Ishikawa (cell line): ENCODE measurements at regions not wholly inside any gene's neighbourhood (a gene's known extent, or its start where the extent isn't known, plus 50 kb on each side); places are given as distances from the start of the nearest gene placed in this dataset.

Experiments
- CEBPB ChIP-seq: IDR thresholded peaks from 2 replicates; pipeline ENCODE4 v1.6.1; 2012
- CREB1 ChIP-seq: IDR thresholded peaks from 2 replicates; pipeline ENCODE4 v1.6.1; 2012; ENCODE audit warnings: low read depth
- EGR1 ChIP-seq: IDR thresholded peaks from 2 replicates; pipeline ENCODE4 v1.6.1; 2012
- EP300 ChIP-seq: IDR thresholded peaks from 2 replicates; pipeline ENCODE4 v1.6.1; 2012; ENCODE audit warnings: borderline replicate concordance
- FOXM1 ChIP-seq: IDR thresholded peaks from 2 replicates; pipeline ENCODE4 v1.6.1; 2012; ENCODE audit warnings: low read depth, borderline replicate concordance
- MAX ChIP-seq: IDR thresholded peaks from 2 replicates; pipeline ENCODE4 v1.6.1; 2012
- NFIC ChIP-seq: IDR thresholded peaks from 2 replicates; pipeline ENCODE4 v1.6.1; 2012
- RAD21 ChIP-seq: IDR thresholded peaks from 2 replicates; pipeline ENCODE4 v1.6.1; 2012; ENCODE audit warnings: low read depth
- REST ChIP-seq: IDR thresholded peaks from 2 replicates; pipeline ENCODE4 v1.6.1; 2012; ENCODE audit warnings: low read depth, mild to moderate bottlenecking
- TAF1 ChIP-seq: IDR thresholded peaks from 2 replicates; pipeline ENCODE4 v1.6.1; 2012; ENCODE audit warnings: low read depth, mild to moderate bottlenecking
- TCF12 ChIP-seq: IDR thresholded peaks from 2 replicates; pipeline ENCODE4 v1.6.1; 2012; ENCODE audit warnings: low read depth
- TEAD4 ChIP-seq: IDR thresholded peaks from 2 replicates; pipeline ENCODE4 v1.6.1; 2012
- YY1 ChIP-seq: IDR thresholded peaks from 2 replicates; pipeline ENCODE4 v1.6.1; 2012; ENCODE audit warnings: low read depth
- ZBTB7A ChIP-seq: IDR thresholded peaks from 2 replicates; pipeline ENCODE4 v1.6.1; 2012; ENCODE audit warnings: low read depth

- TF ChIP-seq EGR1 (no peak), REST (no peak), EP300 (no peak), CREB1 (no peak), TEAD4 (no peak), ZBTB7A (no peak), TAF1 (no peak), MAX (no peak), RAD21 (no peak), NFIC (no peak), FOXM1 (no peak), YY1 (no peak), CEBPB (no peak), TCF12 (no peak)
These were observed 87.6 kb downstream of the LINC00237 start for GRCh38 chr20:21018576-21018975.
